Fibroblast of lung (primary cell): ENCODE measurements at regions not wholly inside any gene's neighbourhood (a gene's known extent, or its start where the extent isn't known, plus 50 kb on each side); places are given as distances from the start of the nearest gene placed in this dataset.

ENCODE experiments used
- EZH2 ChIP-seq: IDR thresholded peaks from 2 replicates; pipeline ENCODE4 v1.5.1; 2012; ENCODE audit warnings: low read length, control low read depth, mild to moderate bottlenecking; ENCODE audit errors: missing control alignments
- TF ChIP-seq, protein P1 (sequence below), 2 donors: IDR thresholded peaks in 1 of 2; conservative IDR thresholded peaks in 1 of 2; 1 replicate in 1 of 2; 2 replicates in 1 of 2; pipeline ENCODE4 v1.5.1; 2011 to 2012; ENCODE audit warnings: low read length in 2 of 2, control low read depth in 1 of 2, inconsistent platforms in 1 of 2, low read depth in 1 of 2, mild to moderate bottlenecking in 1 of 2

DNA sequence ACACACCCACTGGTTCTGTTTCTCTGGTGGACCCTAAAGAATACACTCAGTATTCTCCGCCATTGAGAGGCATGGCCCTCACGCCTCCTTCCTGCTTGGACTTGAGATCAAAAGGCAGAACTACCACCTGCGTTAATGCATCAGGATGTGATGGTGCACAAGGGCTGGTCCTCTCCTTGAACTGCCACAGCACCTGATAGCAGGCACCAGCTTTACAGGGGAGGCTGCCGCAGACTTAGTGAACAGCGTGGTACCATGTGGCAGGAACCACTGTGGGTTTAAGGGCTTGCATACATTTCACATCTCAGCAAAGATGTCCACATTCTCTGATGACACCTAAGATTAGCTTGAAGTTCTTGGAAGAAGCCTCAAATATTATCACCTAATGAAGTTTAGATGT, 208.7 kb downstream of the GADD45G start:
- TF ChIP-seq, protein P1, sequence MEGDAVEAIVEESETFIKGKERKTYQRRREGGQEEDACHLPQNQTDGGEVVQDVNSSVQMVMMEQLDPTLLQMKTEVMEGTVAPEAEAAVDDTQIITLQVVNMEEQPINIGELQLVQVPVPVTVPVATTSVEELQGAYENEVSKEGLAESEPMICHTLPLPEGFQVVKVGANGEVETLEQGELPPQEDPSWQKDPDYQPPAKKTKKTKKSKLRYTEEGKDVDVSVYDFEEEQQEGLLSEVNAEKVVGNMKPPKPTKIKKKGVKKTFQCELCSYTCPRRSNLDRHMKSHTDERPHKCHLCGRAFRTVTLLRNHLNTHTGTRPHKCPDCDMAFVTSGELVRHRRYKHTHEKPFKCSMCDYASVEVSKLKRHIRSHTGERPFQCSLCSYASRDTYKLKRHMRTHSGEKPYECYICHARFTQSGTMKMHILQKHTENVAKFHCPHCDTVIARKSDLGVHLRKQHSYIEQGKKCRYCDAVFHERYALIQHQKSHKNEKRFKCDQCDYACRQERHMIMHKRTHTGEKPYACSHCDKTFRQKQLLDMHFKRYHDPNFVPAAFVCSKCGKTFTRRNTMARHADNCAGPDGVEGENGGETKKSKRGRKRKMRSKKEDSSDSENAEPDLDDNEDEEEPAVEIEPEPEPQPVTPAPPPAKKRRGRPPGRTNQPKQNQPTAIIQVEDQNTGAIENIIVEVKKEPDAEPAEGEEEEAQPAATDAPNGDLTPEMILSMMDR (conservative IDR thresholded peaks at IDR 0.05 in 1 of 2, IDR thresholded peaks at IDR 0.05 in 1 of 2; ENCODE audit: low read depth in 1 of 2, low read length in 2 of 2): no peak
- no peak for TF ChIP-seq EZH2
